Activated B cell treated with CpG ODN at 0.5 μM for 24 hours (primary cell): ENCODE measurements at regions not wholly inside any gene's neighbourhood (a gene's known extent, or its start where the extent isn't known, plus 50 kb on each side); places are given as distances from the start of the nearest gene placed in this dataset.

Source experiments
- ATAC-seq: fragments of 200-7000 bp; cut with Tn5 transposase; one replicate; pipeline ENCODE4 v1.10.0; 2021; ENCODE audit warnings: low read depth, mild to moderate bottlenecking, moderate library complexity
- CTCF ChIA-PET: fragments of 350-600 bp; sonication (Branson Sonifier 250); formaldehyde crosslinking; loops from one replicate; lab custom pipeline; 2021; ENCODE audit warnings: antibody characterized with exemption; lab: Charles Lee
- POLR2A ChIA-PET: fragments of 350-600 bp; sonication (Branson Sonifier 250); formaldehyde crosslinking; loops from one replicate; lab custom pipeline; 2021; ENCODE audit warnings: antibody characterized with exemption; lab: Charles Lee
- DNase-seq: peaks from one replicate; pipeline ENCODE4 v3.0.0; 2022
- H3K27ac Mint-ChIP-seq: one replicate; pipeline ENCODE4 v1.8.0; 2020; ENCODE audit warnings: mixed read lengths
- H3K27me3 Mint-ChIP-seq: one replicate; pipeline ENCODE4 v1.8.0; 2021; ENCODE audit warnings: mixed read lengths
- H3K36me3 Mint-ChIP-seq: one replicate; pipeline ENCODE4 v1.8.0; 2021; ENCODE audit warnings: low read depth, mixed read lengths
- H3K4me1 Mint-ChIP-seq: one replicate; pipeline ENCODE4 v1.8.0; 2021; ENCODE audit warnings: mixed read lengths
- H3K4me3 Mint-ChIP-seq: one replicate; pipeline ENCODE4 v1.8.0; 2020; ENCODE audit warnings: mild to moderate bottlenecking, mixed read lengths
- H3K9me3 Mint-ChIP-seq: one replicate; pipeline ENCODE4 v1.8.0; 2020; ENCODE audit warnings: mixed read lengths
- intact Hi-C: fragments of 100-400 bp; cut with micrococcal nuclease; formaldehyde crosslinking; loops from one replicate; pipeline ENCODE4 v1.15.1; 2024
- TF ChIP-seq, protein P1 (sequence below): fragments of 200-600 bp; IDR thresholded peaks from one replicate; pipeline ENCODE4 v1.8.0; 2022; ENCODE audit warnings: antibody characterized with exemption, mild to moderate bottlenecking

- H3K9me3 Mint-ChIP-seq = peaks cover 2% of the 10 kb centered on the region
- TF ChIP-seq, protein P1, sequence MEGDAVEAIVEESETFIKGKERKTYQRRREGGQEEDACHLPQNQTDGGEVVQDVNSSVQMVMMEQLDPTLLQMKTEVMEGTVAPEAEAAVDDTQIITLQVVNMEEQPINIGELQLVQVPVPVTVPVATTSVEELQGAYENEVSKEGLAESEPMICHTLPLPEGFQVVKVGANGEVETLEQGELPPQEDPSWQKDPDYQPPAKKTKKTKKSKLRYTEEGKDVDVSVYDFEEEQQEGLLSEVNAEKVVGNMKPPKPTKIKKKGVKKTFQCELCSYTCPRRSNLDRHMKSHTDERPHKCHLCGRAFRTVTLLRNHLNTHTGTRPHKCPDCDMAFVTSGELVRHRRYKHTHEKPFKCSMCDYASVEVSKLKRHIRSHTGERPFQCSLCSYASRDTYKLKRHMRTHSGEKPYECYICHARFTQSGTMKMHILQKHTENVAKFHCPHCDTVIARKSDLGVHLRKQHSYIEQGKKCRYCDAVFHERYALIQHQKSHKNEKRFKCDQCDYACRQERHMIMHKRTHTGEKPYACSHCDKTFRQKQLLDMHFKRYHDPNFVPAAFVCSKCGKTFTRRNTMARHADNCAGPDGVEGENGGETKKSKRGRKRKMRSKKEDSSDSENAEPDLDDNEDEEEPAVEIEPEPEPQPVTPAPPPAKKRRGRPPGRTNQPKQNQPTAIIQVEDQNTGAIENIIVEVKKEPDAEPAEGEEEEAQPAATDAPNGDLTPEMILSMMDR = no peak
- CTCF ChIA-PET = no interaction called here
- no peaks in the 10 kb centered on the region for H3K27me3 Mint-ChIP-seq
- ATAC-seq (no peak), DNase-seq (no peak)
- POLR2A ChIA-PET = no interaction called here
- no peak overlapping the region for H3K27ac Mint-ChIP-seq
- intact Hi-C loops = no loop called here
- H3K4me3 Mint-ChIP-seq = no peak overlapping the region
- H3K36me3 Mint-ChIP-seq = no peaks in the 10 kb centered on the region
- no peaks in the 10 kb centered on the region for H3K4me1 Mint-ChIP-seq
Observed at GRCh38 chr1:218718977-218719376, 373.8 kb downstream of the TGFB2 start.

DNA sequence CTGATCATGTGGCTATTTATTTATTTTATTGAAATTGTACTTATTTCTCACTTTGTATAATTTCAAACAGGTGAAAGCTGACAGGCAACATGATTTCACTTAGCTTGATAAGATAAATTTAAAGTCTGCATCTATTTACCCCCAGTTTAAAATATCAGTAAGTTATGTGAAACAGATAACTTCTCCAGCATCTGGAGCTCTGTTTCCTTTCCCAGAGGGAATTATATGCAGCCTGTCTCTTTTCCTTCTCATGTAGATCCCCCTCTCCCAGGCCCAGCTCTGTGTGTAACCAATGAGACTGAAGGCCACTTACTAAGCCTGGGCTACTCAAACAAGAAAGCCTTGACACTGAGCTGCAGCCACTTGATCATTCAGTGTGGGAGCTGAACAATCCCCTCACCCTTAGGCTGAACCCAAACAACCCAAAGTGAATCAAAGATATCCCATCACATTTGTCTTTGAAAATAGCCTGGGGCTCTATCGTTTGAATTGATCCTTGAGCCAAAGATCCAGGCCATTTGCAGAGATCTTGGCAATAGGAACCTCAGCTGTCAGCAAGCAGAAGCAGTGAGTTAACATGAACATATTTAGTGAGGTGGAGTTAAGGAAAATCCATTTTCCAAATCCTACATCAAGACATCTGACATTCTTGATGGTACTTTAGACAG lies 383.9 kb downstream of the TGFB2 start:
- Mint-ChIP-seq H3K27me3 (no peaks in the 10 kb centered on the region), H3K4me3 (no peak overlapping the region), H3K36me3 (no peaks in the 10 kb centered on the region), H3K9me3 (peaks cover 3% of the 10 kb centered on the region), H3K4me1 (no peaks in the 10 kb centered on the region), H3K27ac (no peak overlapping the region)
- CTCF ChIA-PET = no interaction called here
- ATAC-seq (no peak), DNase-seq (no peak)
- intact Hi-C loops = no loop called here
- TF ChIP-seq, protein P1 = no peak
- POLR2A ChIA-PET = no interaction called here

GRCh38 chr1:218735436-218736032 lies 390.4 kb downstream of the TGFB2 start:
- Mint-ChIP-seq H3K4me1 (no peaks in the 10 kb centered on the region), H3K36me3 (no peaks in the 10 kb centered on the region), H3K27me3 (no peaks in the 10 kb centered on the region), H3K27ac (no peak overlapping the region), H3K9me3 (peaks cover 3% of the 10 kb centered on the region), H3K4me3 (no peak overlapping the region)
- POLR2A ChIA-PET = no interaction called here
- CTCF ChIA-PET = no interaction called here
- ATAC-seq (no peak), DNase-seq (no peak)
- intact Hi-C loops = no loop called here
- TF ChIP-seq, protein P1 = no peak

DNA sequence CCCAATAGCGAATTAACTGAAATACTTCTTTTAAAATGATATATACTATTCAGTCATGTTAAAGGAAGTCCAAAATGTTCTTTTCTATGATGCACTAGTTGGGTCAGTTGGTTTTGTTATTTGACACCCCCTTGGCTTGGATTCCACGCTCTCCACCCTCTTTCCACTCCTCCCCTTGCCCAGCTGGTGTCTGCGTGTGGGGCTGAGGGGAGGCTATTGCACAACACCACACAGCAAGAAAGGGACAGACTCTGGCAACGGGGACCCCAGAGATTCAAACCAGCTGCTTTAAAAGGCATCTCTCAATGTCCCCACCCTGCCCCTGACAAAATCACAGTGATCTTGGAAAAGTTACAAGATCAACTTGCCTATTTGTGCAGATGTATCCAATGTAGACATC lies 394.3 kb downstream of the TGFB2 start:
- POLR2A ChIA-PET = no interaction called here
- intact Hi-C loops = no loop called here
- Mint-ChIP-seq H3K4me3 (no peak overlapping the region), H3K27me3 (peaks cover 2% of the 10 kb centered on the region), H3K4me1 (no peaks in the 10 kb centered on the region), H3K9me3 (peaks cover 6% of the 10 kb centered on the region), H3K27ac (no peak overlapping the region), H3K36me3 (no peaks in the 10 kb centered on the region)
- no peak for ATAC-seq
- no peak for DNase-seq
- CTCF ChIA-PET = no interaction called here
- TF ChIP-seq, protein P1 = no peak

DNA sequence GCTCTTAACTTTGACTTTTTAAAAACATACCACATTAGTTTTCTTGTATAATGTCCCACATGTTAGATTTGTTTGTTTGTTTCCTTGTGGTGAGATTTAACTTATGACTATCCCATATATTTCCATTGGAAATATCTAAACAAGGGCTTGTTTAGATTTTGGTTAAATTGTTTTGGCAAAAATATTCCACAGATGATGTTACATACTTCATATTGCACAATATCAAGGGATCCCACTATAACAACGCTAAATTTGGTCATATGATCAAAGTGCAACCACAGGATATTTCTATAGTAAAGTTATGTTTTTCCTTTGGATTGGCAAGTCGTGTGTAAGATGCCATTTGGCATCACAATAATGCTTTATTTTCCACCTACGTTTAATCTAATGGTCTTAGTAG lies 396.7 kb downstream of the TGFB2 start:
- ATAC-seq = no peak

More for the DNA sequence above, 396.7 kb downstream of the TGFB2 start:
- H3K9me3 Mint-ChIP-seq = peaks cover 20% of the 10 kb centered on the region
- CTCF ChIA-PET = no interaction called here
- TF ChIP-seq, protein P1 = no peak
- DNase-seq = no peak
- peaks cover 2% of the 10 kb centered on the region for H3K27me3 Mint-ChIP-seq
- intact Hi-C loops = no loop called here
- no peak overlapping the region for H3K27ac Mint-ChIP-seq
- POLR2A ChIA-PET = no interaction called here
- no peaks in the 10 kb centered on the region for H3K36me3 Mint-ChIP-seq
- H3K4me3 Mint-ChIP-seq = no peak overlapping the region
- H3K4me1 Mint-ChIP-seq = no peaks in the 10 kb centered on the region
